HG03521 (cell line): ENCODE measurements at regions not wholly inside any gene's neighbourhood (a gene's known extent, or its start where the extent isn't known, plus 50 kb on each side); places are given as distances from the start of the nearest gene placed in this dataset.
"Not testable (repeated sequence)": the region's sequence is repeated elsewhere in the genome, so short reads cannot be mapped to it uniquely, and the experiment has no call there.

Source experiments
- ATAC-seq: cut with Tn5 transposase; IDR thresholded peaks from one replicate; pipeline ENCODE4 v1.9.1; 2021; ENCODE audit warnings: mild to moderate bottlenecking, moderate library complexity; ENCODE audit not compliant: unreplicated experiment

GRCh38 chr14:106474261-106475028, 948.1 kb downstream of the TMEM121 start:
- ATAC-seq, result not testable (repeated sequence)

GRCh38 chr14:106475214-106475613, 948.8 kb downstream of the TMEM121 start:
- ATAC-seq, result not testable (repeated sequence)

GRCh38 chr14:106477600-106477999, 951.2 kb downstream of the TMEM121 start:
- ATAC-seq, result not testable (repeated sequence)

- not testable (repeated sequence) for ATAC-seq
Measured at GRCh38 chr14:106480287-106480686, 953.9 kb downstream of the TMEM121 start.

GRCh38 chr14:106482213-106482612, 955.8 kb downstream of the TMEM121 start:
- not testable (repeated sequence) for ATAC-seq

- ATAC-seq, result no peak
Measured at GRCh38 chr14:106487600-106487999, 961.2 kb downstream of the TMEM121 start.

- ATAC-seq, result no peak
Measured at GRCh38 chr14:106488291-106488690, 961.9 kb downstream of the TMEM121 start.

- no peak for ATAC-seq
Measured at GRCh38 chr14:106489112-106489881, 962.9 kb downstream of the TMEM121 start.

GRCh38 chr14:106490442-106490841, 964.1 kb downstream of the TMEM121 start:
- no peak for ATAC-seq

GRCh38 chr14:106491851-106492250, 965.5 kb downstream of the TMEM121 start:
- ATAC-seq, result no peak

- ATAC-seq, result no peak
Measured at GRCh38 chr14:106493962-106494823, 967.8 kb downstream of the TMEM121 start.

- no peak for ATAC-seq
Measured at GRCh38 chr14:106500571-106500970, 974.2 kb downstream of the TMEM121 start.

- ATAC-seq, result no peak
Measured at GRCh38 chr14:106501898-106502297, 975.5 kb downstream of the TMEM121 start.

GRCh38 chr14:106505366-106505765, 979.0 kb downstream of the TMEM121 start:
- ATAC-seq, result no peak

- ATAC-seq, result no peak
Measured at GRCh38 chr14:106506881-106507305, 980.5 kb downstream of the TMEM121 start.

- ATAC-seq, result no peak
Measured at GRCh38 chr14:106507354-106507753, 981.0 kb downstream of the TMEM121 start.

- no peak for ATAC-seq
Measured at GRCh38 chr14:106508216-106508615, 981.8 kb downstream of the TMEM121 start.

- ATAC-seq, result no peak
Measured at GRCh38 chr14:106509176-106509575, 982.8 kb downstream of the TMEM121 start.

GRCh38 chr14:106509807-106510206, 983.4 kb downstream of the TMEM121 start:
- no peak for ATAC-seq

- ATAC-seq, result no peak
Measured at GRCh38 chr14:106511006-106511799, 984.8 kb downstream of the TMEM121 start.
